ENCODE measurements at regions not wholly inside any gene's neighbourhood (a gene's known extent, or its start where the extent isn't known, plus 50 kb on each side); places are given as distances from the start of the nearest gene placed in this dataset.

DNA sequence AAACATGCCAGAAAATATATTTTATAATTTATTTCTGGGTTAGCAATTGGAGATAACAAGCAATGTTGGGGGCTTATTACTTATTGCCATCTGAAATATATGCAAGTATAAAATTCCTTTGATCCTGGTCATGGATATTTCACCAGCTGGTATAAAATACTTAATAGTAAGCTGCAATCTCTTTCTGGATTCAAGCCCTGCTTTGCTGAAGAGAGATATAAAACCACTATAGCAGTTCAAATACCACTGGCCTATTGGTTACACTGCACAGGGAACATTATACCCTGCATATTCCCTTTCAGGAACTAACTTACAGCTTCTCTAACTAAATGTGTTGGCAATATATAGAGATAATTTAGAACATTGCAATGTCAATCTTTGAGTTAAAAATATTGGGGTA is 546.2 kb upstream of the ATP2B1 start:
- TF ChIP-seq, protein P1, sequence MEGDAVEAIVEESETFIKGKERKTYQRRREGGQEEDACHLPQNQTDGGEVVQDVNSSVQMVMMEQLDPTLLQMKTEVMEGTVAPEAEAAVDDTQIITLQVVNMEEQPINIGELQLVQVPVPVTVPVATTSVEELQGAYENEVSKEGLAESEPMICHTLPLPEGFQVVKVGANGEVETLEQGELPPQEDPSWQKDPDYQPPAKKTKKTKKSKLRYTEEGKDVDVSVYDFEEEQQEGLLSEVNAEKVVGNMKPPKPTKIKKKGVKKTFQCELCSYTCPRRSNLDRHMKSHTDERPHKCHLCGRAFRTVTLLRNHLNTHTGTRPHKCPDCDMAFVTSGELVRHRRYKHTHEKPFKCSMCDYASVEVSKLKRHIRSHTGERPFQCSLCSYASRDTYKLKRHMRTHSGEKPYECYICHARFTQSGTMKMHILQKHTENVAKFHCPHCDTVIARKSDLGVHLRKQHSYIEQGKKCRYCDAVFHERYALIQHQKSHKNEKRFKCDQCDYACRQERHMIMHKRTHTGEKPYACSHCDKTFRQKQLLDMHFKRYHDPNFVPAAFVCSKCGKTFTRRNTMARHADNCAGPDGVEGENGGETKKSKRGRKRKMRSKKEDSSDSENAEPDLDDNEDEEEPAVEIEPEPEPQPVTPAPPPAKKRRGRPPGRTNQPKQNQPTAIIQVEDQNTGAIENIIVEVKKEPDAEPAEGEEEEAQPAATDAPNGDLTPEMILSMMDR (IDR thresholded peaks at IDR 0.05): no peak
- TF ChIP-seq POLR2AphosphoS5 (IDR thresholded peaks at IDR 0.05): no peak
- no peak for TF ChIP-seq POLR2A (IDR thresholded peaks at IDR 0.05)

Measured in transverse colon (tissue), 4 donors.